ENCODE measurements at regions not wholly inside any gene's neighbourhood (a gene's known extent, or its start where the extent isn't known, plus 50 kb on each side); places are given as distances from the start of the nearest gene placed in this dataset.

DNA sequence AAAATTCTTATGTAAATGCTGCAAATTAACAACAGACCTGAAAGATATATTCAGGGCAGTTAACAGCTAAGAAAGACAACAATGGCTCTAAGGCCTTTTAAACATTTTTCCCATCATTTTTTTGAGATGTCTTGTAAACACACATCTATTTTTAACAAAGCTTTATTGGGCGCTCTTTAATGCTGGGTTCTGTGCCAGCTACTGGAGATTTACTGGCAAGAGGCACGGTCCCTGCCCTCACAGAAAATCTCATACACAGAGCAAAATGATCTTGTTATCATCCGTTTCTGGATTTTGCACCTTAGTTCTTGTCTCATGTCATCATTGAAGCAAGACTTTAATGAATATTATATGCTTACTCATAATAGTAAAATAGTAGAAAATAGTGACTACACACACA lies 1022.3 kb upstream of the WWC1 start:
- DNase-seq (ENCODE audit: low read depth, low spot score), result no peak
- H3K9me1 ChIP-seq (ENCODE audit: control insufficient read depth, extremely low read depth, insufficient read depth, low read length), result no peaks in the 10 kb centered on the region
- H3K9me3 ChIP-seq (ENCODE audit: control insufficient read depth, low read depth, low read length), result no peaks in the 10 kb centered on the region
- H4K20me1 ChIP-seq (ENCODE audit: control insufficient read depth, extremely low read depth, insufficient read depth, low read length), result no peaks in the 10 kb centered on the region
- FAIRE-seq, result no peak
- H3K79me2 ChIP-seq (ENCODE audit: control insufficient read depth, insufficient read depth, low read length), result no peaks in the 10 kb centered on the region
- H3K4me3 ChIP-seq (ENCODE audit: control insufficient read depth in 2 of 3, extremely low read depth in 1 of 3, insufficient read depth in 2 of 3, low read depth in 1 of 3, low read length in 3 of 3), result no peak overlapping the region
- TF ChIP-seq, protein P1, sequence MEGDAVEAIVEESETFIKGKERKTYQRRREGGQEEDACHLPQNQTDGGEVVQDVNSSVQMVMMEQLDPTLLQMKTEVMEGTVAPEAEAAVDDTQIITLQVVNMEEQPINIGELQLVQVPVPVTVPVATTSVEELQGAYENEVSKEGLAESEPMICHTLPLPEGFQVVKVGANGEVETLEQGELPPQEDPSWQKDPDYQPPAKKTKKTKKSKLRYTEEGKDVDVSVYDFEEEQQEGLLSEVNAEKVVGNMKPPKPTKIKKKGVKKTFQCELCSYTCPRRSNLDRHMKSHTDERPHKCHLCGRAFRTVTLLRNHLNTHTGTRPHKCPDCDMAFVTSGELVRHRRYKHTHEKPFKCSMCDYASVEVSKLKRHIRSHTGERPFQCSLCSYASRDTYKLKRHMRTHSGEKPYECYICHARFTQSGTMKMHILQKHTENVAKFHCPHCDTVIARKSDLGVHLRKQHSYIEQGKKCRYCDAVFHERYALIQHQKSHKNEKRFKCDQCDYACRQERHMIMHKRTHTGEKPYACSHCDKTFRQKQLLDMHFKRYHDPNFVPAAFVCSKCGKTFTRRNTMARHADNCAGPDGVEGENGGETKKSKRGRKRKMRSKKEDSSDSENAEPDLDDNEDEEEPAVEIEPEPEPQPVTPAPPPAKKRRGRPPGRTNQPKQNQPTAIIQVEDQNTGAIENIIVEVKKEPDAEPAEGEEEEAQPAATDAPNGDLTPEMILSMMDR (optimal IDR thresholded peaks at IDR 0.05 in 1 of 3, IDR thresholded peaks at IDR 0.05 in 1 of 3, conservative IDR thresholded peaks at IDR 0.05 in 1 of 3; ENCODE audit: extremely low read depth in 1 of 3, insufficient read depth in 2 of 3, low read length in 3 of 3), result no peak
- TF ChIP-seq EZH2 (IDR thresholded peaks at IDR 0.05; ENCODE audit: low read length), result no peak
- H3K36me3 ChIP-seq (ENCODE audit: control insufficient read depth in 2 of 2, extremely low read depth in 1 of 2, insufficient read depth in 2 of 2, low read length in 2 of 2), result no peaks in the 10 kb centered on the region
- H3K4me1 ChIP-seq (ENCODE audit: control insufficient read depth, extremely low read depth, insufficient read depth, low read length), result no peaks in the 10 kb centered on the region
- H3K9ac ChIP-seq (ENCODE audit: control insufficient read depth, extremely low read depth, insufficient read depth, low read length), result no peak overlapping the region
- dilution Hi-C loops (cut with MboI; ENCODE audit: extremely low pct_ligation_motif_present, low sequenced_read_pairs), result no loop called here
- H3K4me2 ChIP-seq (ENCODE audit: control insufficient read depth, extremely low read depth, insufficient read depth, low read depth, low read length), result no peak overlapping the region
- no peak overlapping the region for H3K27ac ChIP-seq (ENCODE audit: control insufficient read depth, insufficient read depth, low read length)
- H3K27me3 ChIP-seq (ENCODE audit: control insufficient read depth, extremely low read depth, insufficient read depth, low read length), result no peaks in the 10 kb centered on the region
- no peak overlapping the region for H2AFZ ChIP-seq (ENCODE audit: control insufficient read depth, low read length)

DNA sequence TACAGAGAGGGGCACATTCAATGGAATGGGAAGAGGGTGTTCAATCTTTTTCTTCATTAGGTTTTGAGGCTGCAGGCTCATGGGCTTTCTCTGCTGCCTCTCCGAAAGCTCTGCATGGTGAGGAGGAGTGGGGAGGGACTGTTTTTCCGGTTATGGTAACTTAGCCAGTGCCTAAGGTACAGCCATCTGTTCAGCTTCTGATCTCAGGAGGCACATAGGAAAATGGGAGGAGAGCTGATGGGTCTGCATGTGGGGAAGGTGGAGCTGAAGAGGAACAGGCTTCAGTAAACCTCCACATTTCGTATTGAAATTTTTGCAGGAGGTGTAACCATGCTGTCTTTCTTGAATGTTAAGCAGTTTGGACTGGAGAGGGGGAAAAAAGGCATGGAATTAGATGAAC lies 1020.4 kb upstream of the WWC1 start:
- TF ChIP-seq, protein P1 (optimal IDR thresholded peaks at IDR 0.05 in 1 of 3, IDR thresholded peaks at IDR 0.05 in 1 of 3, conservative IDR thresholded peaks at IDR 0.05 in 1 of 3; ENCODE audit: extremely low read depth in 1 of 3, insufficient read depth in 2 of 3, low read length in 3 of 3), result no peak
- no peak for TF ChIP-seq EZH2 (IDR thresholded peaks at IDR 0.05; ENCODE audit: low read length)
- no peak overlapping the region for H3K27ac ChIP-seq (ENCODE audit: control insufficient read depth, insufficient read depth, low read length)
- no peaks in the 10 kb centered on the region for H3K9me3 ChIP-seq (ENCODE audit: control insufficient read depth, low read depth, low read length)
- no peaks in the 10 kb centered on the region for H3K27me3 ChIP-seq (ENCODE audit: control insufficient read depth, extremely low read depth, insufficient read depth, low read length)
- H3K4me2 ChIP-seq (ENCODE audit: control insufficient read depth, extremely low read depth, insufficient read depth, low read depth, low read length), result no peak overlapping the region
- no peaks in the 10 kb centered on the region for H3K79me2 ChIP-seq (ENCODE audit: control insufficient read depth, insufficient read depth, low read length)
- H3K36me3 ChIP-seq (ENCODE audit: control insufficient read depth in 2 of 2, extremely low read depth in 1 of 2, insufficient read depth in 2 of 2, low read length in 2 of 2), result no peaks in the 10 kb centered on the region
- no peaks in the 10 kb centered on the region for H3K4me1 ChIP-seq (ENCODE audit: control insufficient read depth, extremely low read depth, insufficient read depth, low read length)
- no peak overlapping the region for H3K9ac ChIP-seq (ENCODE audit: control insufficient read depth, extremely low read depth, insufficient read depth, low read length)
- FAIRE-seq (no peak), DNase-seq (ENCODE audit: low read depth, low spot score) (no peak)
- dilution Hi-C loops (cut with MboI; ENCODE audit: extremely low pct_ligation_motif_present, low sequenced_read_pairs), result no loop called here
- no peaks in the 10 kb centered on the region for H3K9me1 ChIP-seq (ENCODE audit: control insufficient read depth, extremely low read depth, insufficient read depth, low read length)
- H4K20me1 ChIP-seq (ENCODE audit: control insufficient read depth, extremely low read depth, insufficient read depth, low read length), result no peaks in the 10 kb centered on the region
- no peak overlapping the region for H3K4me3 ChIP-seq (ENCODE audit: control insufficient read depth in 2 of 3, extremely low read depth in 1 of 3, insufficient read depth in 2 of 3, low read depth in 1 of 3, low read length in 3 of 3)
- no peak overlapping the region for H2AFZ ChIP-seq (ENCODE audit: control insufficient read depth, low read length)

Data from keratinocyte (primary cell).